ENCODE measurements at regions not wholly inside any gene's neighbourhood (a gene's known extent, or its start where the extent isn't known, plus 50 kb on each side); places are given as distances from the start of the nearest gene placed in this dataset.

DNA sequence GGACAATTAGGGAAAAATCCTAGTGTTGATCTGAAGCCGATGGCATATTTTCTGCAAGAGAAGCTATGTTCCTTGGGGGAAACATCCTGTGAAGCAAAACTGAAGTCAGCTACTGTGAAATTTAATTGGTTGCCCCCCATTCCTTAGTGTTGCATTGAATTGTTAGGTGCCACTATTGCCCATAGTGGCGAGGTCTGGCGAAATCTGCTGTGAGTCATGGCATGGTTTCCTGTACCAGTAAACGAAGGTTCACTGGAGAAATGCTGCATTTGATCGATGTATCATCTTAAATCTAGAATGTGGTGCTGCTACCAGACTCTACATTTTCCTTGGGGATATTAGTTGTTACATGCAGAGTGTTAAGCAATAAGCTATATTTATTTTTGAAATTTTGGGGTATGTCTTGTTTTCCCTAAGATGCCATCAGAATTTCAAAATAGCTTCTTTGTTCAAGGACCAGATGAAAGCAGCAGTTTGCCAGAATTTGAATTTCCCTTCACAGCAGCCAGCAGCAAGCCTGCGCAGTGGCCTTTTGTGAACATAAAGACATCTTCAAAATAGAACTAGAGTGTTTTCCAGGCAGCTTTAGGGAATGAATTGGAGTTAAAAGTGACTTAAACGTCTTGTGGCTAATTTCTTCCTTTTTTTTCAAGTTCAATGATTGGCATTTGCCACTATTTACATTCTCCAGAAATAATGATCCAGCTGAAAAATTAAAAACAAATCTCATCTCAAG, 348.6 kb upstream of the COBL start:
- no peak for TF ChIP-seq CTCF (IDR thresholded peaks at IDR 0.05; ENCODE audit: insufficient read depth, low read depth, low read length, missing control alignments)
- H3K4me3 ChIP-seq (ENCODE audit: low read depth, low read length), result no peak overlapping the region
- DNase-seq (ENCODE audit: low read depth), result no peak

- DNase-seq (ENCODE audit: low read depth), result no peak
- TF ChIP-seq CTCF (IDR thresholded peaks at IDR 0.05; ENCODE audit: insufficient read depth, low read depth, low read length, missing control alignments), result no peak
These were observed 343.9 kb upstream of the COBL start for GRCh38 chr7:51660516-51660915.

GRCh38 chr7:51658684-51659083, 342.1 kb upstream of the COBL start:
- no peak overlapping the region for H3K4me3 ChIP-seq (ENCODE audit: low read depth, low read length)
- TF ChIP-seq CTCF (IDR thresholded peaks at IDR 0.05; ENCODE audit: insufficient read depth, low read depth, low read length, missing control alignments), result no peak

More at GRCh38 chr7:51660516-51660915, 343.9 kb upstream of the COBL start:
- H3K4me3 ChIP-seq (ENCODE audit: low read depth, low read length), result no peak overlapping the region

GRCh38 chr7:51647931-51648351, 331.3 kb upstream of the COBL start:
- no peak overlapping the region for H3K4me3 ChIP-seq (ENCODE audit: low read depth, low read length)
- DNase-seq (ENCODE audit: low read depth), result no peak
- TF ChIP-seq CTCF (IDR thresholded peaks at IDR 0.05; ENCODE audit: insufficient read depth, low read depth, low read length, missing control alignments), result no peak

More at GRCh38 chr7:51658684-51659083, 342.1 kb upstream of the COBL start:
- no peak for DNase-seq (ENCODE audit: low read depth)

- H3K4me3 ChIP-seq (ENCODE audit: low read depth, low read length), result no peak overlapping the region
- DNase-seq (ENCODE audit: low read depth), result no peak
- no peak for TF ChIP-seq CTCF (IDR thresholded peaks at IDR 0.05; ENCODE audit: insufficient read depth, low read depth, low read length, missing control alignments)
These were observed 330.9 kb upstream of the COBL start for GRCh38 chr7:51647486-51647885.

GRCh38 chr7:51645702-51646298, 329.2 kb upstream of the COBL start:
- DNase-seq (ENCODE audit: low read depth), result no peak
- no peak for TF ChIP-seq CTCF (IDR thresholded peaks at IDR 0.05; ENCODE audit: insufficient read depth, low read depth, low read length, missing control alignments)
- no peak overlapping the region for H3K4me3 ChIP-seq (ENCODE audit: low read depth, low read length)

Measured in GM12865 (cell line).